Right kidney (tissue), 1 donor: ENCODE measurements at regions not wholly inside any gene's neighbourhood (a gene's known extent, or its start where the extent isn't known, plus 50 kb on each side); places are given as distances from the start of the nearest gene placed in this dataset.

Source experiments
- DNase-seq: peaks from one replicate; pipeline ENCODE4 v3.0.0-alpha.2; 2016

- DNase-seq: no peak
Observed at GRCh38 chr16:26992666-26993349, 73.9 kb upstream of the C16orf82 start.

DNA sequence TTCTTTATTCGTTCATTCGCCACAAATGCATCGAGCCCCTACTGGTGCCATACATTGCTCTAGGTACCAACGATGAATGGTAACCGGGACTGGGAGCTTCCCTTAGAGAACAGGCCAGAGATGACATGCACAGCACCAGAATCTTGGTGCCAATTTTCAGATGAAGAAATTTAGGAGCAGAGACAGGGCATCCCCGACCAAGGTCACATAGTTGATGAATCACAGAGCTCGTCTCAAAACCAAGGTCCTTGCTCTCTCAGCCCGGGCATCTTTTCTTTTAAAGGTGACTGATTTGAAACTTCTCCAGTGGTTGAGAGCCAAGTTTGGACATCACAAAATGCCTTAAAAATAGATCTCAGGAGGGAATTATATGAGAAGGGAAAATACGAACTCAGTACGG, 73.2 kb upstream of the C16orf82 start:
- DNase-seq: no peak

DNA sequence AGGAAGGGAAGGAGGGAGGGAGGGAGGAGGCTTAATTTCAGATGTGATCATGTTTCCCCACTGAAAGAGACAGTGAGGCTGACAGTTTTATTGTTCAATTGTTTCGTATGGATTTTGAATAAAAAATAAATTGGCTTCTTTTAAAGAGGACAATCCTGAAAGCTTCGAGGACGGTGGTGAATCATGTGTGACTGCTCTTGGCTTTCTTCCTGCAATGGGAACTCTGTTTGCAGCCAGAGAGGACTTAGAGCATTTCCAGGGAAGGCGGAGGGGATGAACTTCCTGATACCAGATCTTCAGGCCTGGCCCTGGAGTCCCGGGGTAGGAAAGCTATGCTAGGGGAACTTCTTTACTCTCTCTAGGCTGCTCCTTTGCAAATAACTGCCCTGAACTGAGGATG, 72.8 kb upstream of the C16orf82 start:
- no peak for DNase-seq

GRCh38 chr16:26995522-26995921, 71.2 kb upstream of the C16orf82 start:
- no peak for DNase-seq

GRCh38 chr16:27005386-27005785, 61.3 kb upstream of the C16orf82 start:
- no peak for DNase-seq
